RWPE2 (cell line): ENCODE measurements at regions not wholly inside any gene's neighbourhood (a gene's known extent, or its start where the extent isn't known, plus 50 kb on each side); places are given as distances from the start of the nearest gene placed in this dataset.

ENCODE experiments used
- ATAC-seq: fragments of 200-7000 bp; cut with Tn5 transposase; 3 replicates; pipeline ENCODE4 v1.9.1; 2021; ENCODE audit warnings: low read depth
- DNase-seq: peaks from one replicate; pipeline ENCODE4 v3.0.0-alpha.2; 2020; ENCODE audit warnings: low spot score
- H3K27ac ChIP-seq: fragments of 450-650 bp; 2 replicates; pipeline ENCODE4 v1.5.1; 2017; ENCODE audit warnings: mild to moderate bottlenecking; ENCODE audit not compliant: poor library complexity, severe bottlenecking
- H3K27me3 ChIP-seq: fragments of 250-450 bp; sonication (Bioruptor Pico); 2 replicates; pipeline ENCODE4 v1.5.1; 2021; ENCODE audit warnings: mild to moderate bottlenecking, moderate library complexity; ENCODE audit not compliant: insufficient read depth, poor library complexity, severe bottlenecking
- H3K36me3 ChIP-seq: fragments of 250-450 bp; sonication (Bioruptor Pico); 2 replicates; pipeline ENCODE4 v1.5.1; 2020; ENCODE audit warnings: low read depth, mild to moderate bottlenecking, moderate library complexity
- H3K4me1 ChIP-seq: fragments of 250-450 bp; sonication (Bioruptor Pico); 2 replicates; pipeline ENCODE4 v1.5.1; 2021; ENCODE audit warnings: mild to moderate bottlenecking, moderate library complexity; ENCODE audit not compliant: insufficient read depth, poor library complexity, severe bottlenecking
- H3K4me3 ChIP-seq: fragments of 250-450 bp; sonication (Bioruptor Pico); 2 replicates; pipeline ENCODE4 v1.5.1; 2021; ENCODE audit warnings: mild to moderate bottlenecking, moderate library complexity; ENCODE audit not compliant: severe bottlenecking
- H3K9me3 ChIP-seq: fragments of 250-450 bp; sonication (Bioruptor Pico); 2 replicates; pipeline ENCODE4 v1.5.1; 2021; ENCODE audit warnings: mild to moderate bottlenecking, moderate library complexity; ENCODE audit not compliant: severe bottlenecking
- CTCF ChIP-seq: fragments of 450-650 bp; IDR thresholded peaks from one replicate; pipeline ENCODE4 v1.5.1; 2017; ENCODE audit warnings: mild to moderate bottlenecking, moderate library complexity; ENCODE audit not compliant: poor library complexity, severe bottlenecking

- no peak for DNase-seq
- no peak for TF ChIP-seq CTCF
- Histone ChIP-seq H3K27me3 (peaks cover 3% of the 10 kb centered on the region), H3K27ac (no peak overlapping the region), H3K9me3 (no peaks in the 10 kb centered on the region), H3K36me3 (no peaks in the 10 kb centered on the region), H3K4me3 (no peak overlapping the region), H3K4me1 (no peaks in the 10 kb centered on the region)
- ATAC-seq = no peak
Measured at GRCh38 chr12:98253207-98254037, 262.0 kb upstream of the TMPO start.

- Histone ChIP-seq H3K27me3 (peaks cover 5% of the 10 kb centered on the region), H3K4me3 (no peak overlapping the region), H3K4me1 (no peaks in the 10 kb centered on the region), H3K36me3 (no peaks in the 10 kb centered on the region), H3K9me3 (no peaks in the 10 kb centered on the region), H3K27ac (no peak overlapping the region)
- no peak for DNase-seq
- ATAC-seq = no peak
- no peak for TF ChIP-seq CTCF
Measured at GRCh38 chr12:98256830-98257229, 258.6 kb upstream of the TMPO start.

GRCh38 chr12:98259693-98260092 lies 255.7 kb upstream of the TMPO start:
- Histone ChIP-seq H3K4me1 (no peaks in the 10 kb centered on the region), H3K4me3 (no peak overlapping the region), H3K9me3 (no peaks in the 10 kb centered on the region), H3K27me3 (peaks cover 7% of the 10 kb centered on the region), H3K27ac (no peak overlapping the region), H3K36me3 (no peaks in the 10 kb centered on the region)
- DNase-seq = no peak
- no peak for ATAC-seq
- TF ChIP-seq CTCF = no peak

- Histone ChIP-seq H3K9me3 (no peaks in the 10 kb centered on the region), H3K27me3 (peaks cover 7% of the 10 kb centered on the region), H3K4me3 (no peak overlapping the region), H3K36me3 (no peaks in the 10 kb centered on the region), H3K27ac (no peak overlapping the region), H3K4me1 (no peaks in the 10 kb centered on the region)
- ATAC-seq (no peak), DNase-seq (no peak)
- no peak for TF ChIP-seq CTCF
Measured at GRCh38 chr12:98260276-98260675, 255.1 kb upstream of the TMPO start.

- no peak for DNase-seq
- no peak for ATAC-seq
- Histone ChIP-seq H3K36me3 (no peaks in the 10 kb centered on the region), H3K4me1 (no peaks in the 10 kb centered on the region), H3K27me3 (peaks cover 7% of the 10 kb centered on the region), H3K27ac (no peak overlapping the region), H3K4me3 (no peak overlapping the region), H3K9me3 (no peaks in the 10 kb centered on the region)
- TF ChIP-seq CTCF = no peak
Measured at GRCh38 chr12:98262902-98263301, 252.5 kb upstream of the TMPO start.
